ENCODE measurements at regions not wholly inside any gene's neighbourhood (a gene's known extent, or its start where the extent isn't known, plus 50 kb on each side); places are given as distances from the start of the nearest gene placed in this dataset.

DNA sequence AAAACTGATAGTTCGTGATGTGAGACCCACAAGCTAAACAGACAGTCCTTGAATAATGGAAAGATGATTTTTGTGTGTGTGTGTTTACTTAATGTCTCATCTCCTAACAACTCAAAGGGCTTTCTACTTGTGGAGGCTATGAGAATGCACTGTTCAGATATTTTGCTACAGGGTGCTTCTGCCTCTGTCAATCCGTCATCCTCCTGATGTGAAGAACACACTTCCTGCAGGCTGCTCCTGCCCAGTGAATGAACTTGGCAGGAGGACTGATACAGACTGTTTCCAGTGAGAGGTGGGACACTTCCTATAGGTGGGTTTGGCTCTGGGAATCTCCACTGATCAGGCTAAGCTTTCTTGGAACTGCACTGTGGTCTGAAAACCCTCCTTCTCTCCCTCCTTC, 168.4 kb upstream of the STARD13 start:
- POLR2A ChIA-PET (ENCODE audit: low non-redundant PET): no interaction called here
- H3K36me3 ChIP-seq (ENCODE audit: insufficient read depth, low read length, poor library complexity, severe bottlenecking): no peaks in the 10 kb centered on the region
- no peak for DNase-seq (ENCODE audit: low spot score)
- H3K9me3 ChIP-seq (ENCODE audit: low read depth, low read length, poor library complexity, severe bottlenecking): no peaks in the 10 kb centered on the region
- no peak overlapping the region for H3K27ac ChIP-seq (ENCODE audit: low read depth, low read length, poor library complexity, severe bottlenecking)
- intact Hi-C loops (cut with micrococcal nuclease; ENCODE audit: unreplicated experiment): no loop called here
- no TSS peak for BruUV-seq (replicated peaks)
- H3K4me3 ChIP-seq (ENCODE audit: low read depth, low read length, poor library complexity, severe bottlenecking): no peak overlapping the region
- no peaks in the 10 kb centered on the region for H3K4me1 ChIP-seq (ENCODE audit: insufficient read depth, low read length, poor library complexity, severe bottlenecking)
- H3K27me3 ChIP-seq (replicated peaks; ENCODE audit: insufficient read depth, low read depth, low read length, poor library complexity): no peaks in the 10 kb centered on the region
- TF ChIP-seq EZH2 (IDR thresholded peaks at IDR 0.05; ENCODE audit: borderline replicate concordance, low read depth, low read length, poor library complexity, severe bottlenecking): no peak
- TF ChIP-seq, protein P1, sequence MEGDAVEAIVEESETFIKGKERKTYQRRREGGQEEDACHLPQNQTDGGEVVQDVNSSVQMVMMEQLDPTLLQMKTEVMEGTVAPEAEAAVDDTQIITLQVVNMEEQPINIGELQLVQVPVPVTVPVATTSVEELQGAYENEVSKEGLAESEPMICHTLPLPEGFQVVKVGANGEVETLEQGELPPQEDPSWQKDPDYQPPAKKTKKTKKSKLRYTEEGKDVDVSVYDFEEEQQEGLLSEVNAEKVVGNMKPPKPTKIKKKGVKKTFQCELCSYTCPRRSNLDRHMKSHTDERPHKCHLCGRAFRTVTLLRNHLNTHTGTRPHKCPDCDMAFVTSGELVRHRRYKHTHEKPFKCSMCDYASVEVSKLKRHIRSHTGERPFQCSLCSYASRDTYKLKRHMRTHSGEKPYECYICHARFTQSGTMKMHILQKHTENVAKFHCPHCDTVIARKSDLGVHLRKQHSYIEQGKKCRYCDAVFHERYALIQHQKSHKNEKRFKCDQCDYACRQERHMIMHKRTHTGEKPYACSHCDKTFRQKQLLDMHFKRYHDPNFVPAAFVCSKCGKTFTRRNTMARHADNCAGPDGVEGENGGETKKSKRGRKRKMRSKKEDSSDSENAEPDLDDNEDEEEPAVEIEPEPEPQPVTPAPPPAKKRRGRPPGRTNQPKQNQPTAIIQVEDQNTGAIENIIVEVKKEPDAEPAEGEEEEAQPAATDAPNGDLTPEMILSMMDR (conservative IDR thresholded peaks at IDR 0.05; ENCODE audit: low read depth, low read length): no peak
- CTCF ChIA-PET: no interaction called here

DNA sequence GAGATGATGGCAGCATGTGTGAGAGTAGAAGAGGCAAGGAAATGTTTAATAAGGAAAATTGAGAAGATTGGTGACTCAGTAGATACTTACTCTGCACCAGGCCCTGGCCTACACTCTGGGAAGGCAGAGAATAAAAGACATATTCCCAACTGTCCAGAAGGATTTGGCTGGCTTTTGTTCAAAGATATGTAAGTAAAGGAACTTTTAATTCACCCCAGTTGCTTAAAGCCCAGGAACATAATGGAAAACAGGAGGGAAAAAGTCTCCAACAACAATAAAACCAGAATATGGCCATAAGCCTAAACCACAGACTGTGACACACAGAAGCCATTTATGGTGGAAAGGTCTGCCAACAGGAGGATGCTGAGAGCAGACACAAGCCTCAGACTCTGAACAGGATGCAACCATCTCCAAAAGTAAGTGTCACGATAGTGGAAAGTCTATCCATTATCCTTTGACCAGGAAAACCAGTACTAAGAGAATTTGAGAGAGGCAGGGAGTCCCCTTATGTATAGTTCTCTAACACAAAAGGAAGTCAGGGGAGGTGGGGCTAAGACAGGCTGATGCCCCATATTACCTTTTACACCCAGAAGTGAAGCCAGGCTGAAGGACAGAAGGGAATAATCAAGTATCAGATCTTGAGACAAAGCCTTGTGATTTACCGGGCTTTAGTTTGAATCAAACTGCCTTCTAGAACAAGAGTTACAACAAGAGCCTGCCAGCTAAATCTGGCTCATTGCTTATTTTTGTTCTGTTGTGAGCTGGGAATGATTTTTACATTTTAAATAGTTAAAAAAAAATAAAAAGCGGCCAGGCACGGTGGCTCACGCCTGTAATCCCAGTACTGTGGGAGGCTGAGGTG, 169.5 kb upstream of the STARD13 start:
- TF ChIP-seq EZH2 (IDR thresholded peaks at IDR 0.05; ENCODE audit: borderline replicate concordance, low read depth, low read length, poor library complexity, severe bottlenecking): no peak
- TF ChIP-seq, protein P1 (conservative IDR thresholded peaks at IDR 0.05; ENCODE audit: low read depth, low read length): no peak
- CTCF ChIA-PET: no interaction called here
- Histone ChIP-seq H3K27ac (ENCODE audit: low read depth, low read length, poor library complexity, severe bottlenecking) (no peak overlapping the region), H3K27me3 (replicated peaks; ENCODE audit: insufficient read depth, low read depth, low read length, poor library complexity) (no peaks in the 10 kb centered on the region), H3K4me3 (ENCODE audit: low read depth, low read length, poor library complexity, severe bottlenecking) (no peak overlapping the region), H3K9me3 (ENCODE audit: low read depth, low read length, poor library complexity, severe bottlenecking) (peaks cover 8% of the 10 kb centered on the region), H3K4me1 (ENCODE audit: insufficient read depth, low read length, poor library complexity, severe bottlenecking) (no peaks in the 10 kb centered on the region), H3K36me3 (ENCODE audit: insufficient read depth, low read length, poor library complexity, severe bottlenecking) (no peaks in the 10 kb centered on the region)
- DNase-seq (ENCODE audit: low spot score): no peak
- POLR2A ChIA-PET (ENCODE audit: low non-redundant PET): no interaction called here
- intact Hi-C loops (cut with micrococcal nuclease; ENCODE audit: unreplicated experiment): no loop called here
- no TSS peak for BruUV-seq (replicated peaks)

DNA sequence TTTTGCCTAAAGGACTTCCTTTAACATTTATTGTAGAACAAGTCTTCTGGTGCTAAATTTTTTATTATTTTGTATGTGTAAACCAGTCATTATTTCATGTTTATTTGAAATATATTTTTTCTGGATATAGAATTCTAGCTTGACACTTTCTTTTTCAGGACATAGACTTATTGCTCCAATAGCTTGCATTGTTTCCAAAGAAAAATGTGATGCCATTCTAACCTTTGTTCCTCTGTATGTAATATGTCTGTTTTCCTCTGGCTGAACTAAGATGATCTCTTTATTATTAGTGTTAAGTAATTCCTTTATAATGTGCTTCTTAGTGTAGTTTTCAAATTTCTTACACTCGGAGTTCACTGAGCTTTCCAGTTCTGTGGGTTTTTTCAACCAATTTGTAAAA, 174.1 kb upstream of the STARD13 start:
- peaks cover 9% of the 10 kb centered on the region for H3K9me3 ChIP-seq (ENCODE audit: low read depth, low read length, poor library complexity, severe bottlenecking)
- no peaks in the 10 kb centered on the region for H3K4me1 ChIP-seq (ENCODE audit: insufficient read depth, low read length, poor library complexity, severe bottlenecking)
- no peak overlapping the region for H3K27ac ChIP-seq (ENCODE audit: low read depth, low read length, poor library complexity, severe bottlenecking)
- no peak for TF ChIP-seq EZH2 (IDR thresholded peaks at IDR 0.05; ENCODE audit: borderline replicate concordance, low read depth, low read length, poor library complexity, severe bottlenecking)
- TF ChIP-seq, protein P1 (conservative IDR thresholded peaks at IDR 0.05; ENCODE audit: low read depth, low read length): no peak
- BruUV-seq (replicated peaks): no TSS peak
- no peaks in the 10 kb centered on the region for H3K36me3 ChIP-seq (ENCODE audit: insufficient read depth, low read length, poor library complexity, severe bottlenecking)
- ChIA-PET CTCF (no interaction called here), POLR2A (ENCODE audit: low non-redundant PET) (no interaction called here)
- H3K4me3 ChIP-seq (ENCODE audit: low read depth, low read length, poor library complexity, severe bottlenecking): no peak overlapping the region
- intact Hi-C loops (cut with micrococcal nuclease; ENCODE audit: unreplicated experiment): no loop called here
- DNase-seq (ENCODE audit: low spot score): no peak
- H3K27me3 ChIP-seq (replicated peaks; ENCODE audit: insufficient read depth, low read depth, low read length, poor library complexity): no peaks in the 10 kb centered on the region
